Astrocyte (in vitro differentiated cells and primary cell): ENCODE measurements at regions not wholly inside any gene's neighbourhood (a gene's known extent, or its start where the extent isn't known, plus 50 kb on each side); places are given as distances from the start of the nearest gene placed in this dataset.

Source experiments
- DNase-seq: peaks from one replicate; pipeline ENCODE4 v3.0.0-alpha.2; 2010; ENCODE audit warnings: low read depth
- FAIRE-seq: peaks from 2 replicates; lab custom pipeline; 2011; peaks lifted over from hg19 to GRCh38; lab: Jason Lieb, UNC
- H2AFZ ChIP-seq: 2 replicates; pipeline ENCODE4 v1.6.0; 2012; ENCODE audit warnings: low read depth, low read length, inconsistent platforms
- H3K27ac ChIP-seq: 2 replicates; pipeline ENCODE4 v1.5.1; 2011; ENCODE audit warnings: low read depth, low read length, inconsistent platforms
- H3K27me3 ChIP-seq: 2 replicates; pipeline ENCODE4 v1.6.0; 2011; ENCODE audit warnings: low read length, inconsistent platforms; ENCODE audit not compliant: insufficient read depth
- H3K36me3 ChIP-seq: 2 replicates; pipeline ENCODE4 v1.5.1; 2011; ENCODE audit warnings: low read length, inconsistent platforms; ENCODE audit not compliant: insufficient read depth
- H3K4me1 ChIP-seq: 2 replicates; pipeline ENCODE4 v1.5.1; 2011; ENCODE audit warnings: low read length, inconsistent platforms; ENCODE audit not compliant: insufficient read depth
- H3K4me2 ChIP-seq: 2 replicates; pipeline ENCODE4 v1.6.0; 2012; ENCODE audit warnings: low read length, inconsistent platforms
- H3K4me3 ChIP-seq: 2 replicates; pipeline ENCODE4 v1.5.1; 2011; ENCODE audit warnings: low read depth, mild to moderate bottlenecking, low read length, inconsistent platforms; ENCODE audit not compliant: insufficient read depth
- H3K79me2 ChIP-seq: 2 replicates; pipeline ENCODE4 v1.6.0; 2012; ENCODE audit warnings: mild to moderate bottlenecking, low read length, inconsistent platforms; ENCODE audit not compliant: insufficient read depth
- H3K9ac ChIP-seq: 2 replicates; pipeline ENCODE4 v1.6.0; 2012; ENCODE audit warnings: mild to moderate bottlenecking, low read length, inconsistent platforms
- H3K9me3 ChIP-seq: 2 replicates; pipeline ENCODE4 v1.5.1; 2012; ENCODE audit warnings: low read depth, mild to moderate bottlenecking, low read length, inconsistent platforms; ENCODE audit not compliant: insufficient read depth
- H4K20me1 ChIP-seq: 2 replicates; pipeline ENCODE4 v1.6.0; 2012; ENCODE audit warnings: low read length, inconsistent platforms; ENCODE audit not compliant: insufficient read depth
- H3K27ac Mint-ChIP-seq: one replicate; pipeline ENCODE4 v1.8.0; 2021; ENCODE audit warnings: mild to moderate bottlenecking, mixed read lengths; ENCODE audit not compliant: unreplicated experiment
- H3K27me3 Mint-ChIP-seq: one replicate; pipeline ENCODE4 v1.8.0; 2021; ENCODE audit warnings: low read depth, mixed read lengths; ENCODE audit not compliant: unreplicated experiment
- H3K36me3 Mint-ChIP-seq: one replicate; pipeline ENCODE4 v1.8.0; 2021; ENCODE audit warnings: low read depth, mixed read lengths; ENCODE audit not compliant: unreplicated experiment
- H3K4me1 Mint-ChIP-seq: one replicate; pipeline ENCODE4 v1.8.0; 2021; ENCODE audit warnings: low read depth, mixed read lengths; ENCODE audit not compliant: unreplicated experiment
- H3K4me3 Mint-ChIP-seq: one replicate; pipeline ENCODE4 v1.8.0; 2021; ENCODE audit warnings: mild to moderate bottlenecking, moderate library complexity, mixed read lengths; ENCODE audit not compliant: unreplicated experiment
- H3K9me3 Mint-ChIP-seq: one replicate; pipeline ENCODE4 v1.8.0; 2021; ENCODE audit warnings: mild to moderate bottlenecking, mixed read lengths; ENCODE audit not compliant: unreplicated experiment
- CTCF ChIP-seq: IDR thresholded peaks from 2 replicates; pipeline ENCODE4 v1.5.1; 2011; ENCODE audit warnings: low read depth, mild to moderate bottlenecking, inconsistent platforms, low read length, moderate library complexity; ENCODE audit not compliant: insufficient read depth
- EZH2 ChIP-seq: IDR thresholded peaks from 2 replicates; pipeline ENCODE4 v1.6.1; 2012; ENCODE audit warnings: mild to moderate bottlenecking, low read length, inconsistent platforms; ENCODE audit not compliant: insufficient read depth

- no peak overlapping the region for H3K4me3 Mint-ChIP-seq
These were observed 89.2 kb upstream of the SHANK2 start for GRCh38 chr11:71341596-71341995.

GRCh38 chr11:71341173-71341572, 88.8 kb upstream of the SHANK2 start:
- Mint-ChIP-seq H3K27ac (peak overlapping the region; percentile 23), H3K36me3 (no peaks in the 10 kb centered on the region), H3K9me3 (peaks cover 6% of the 10 kb centered on the region), H3K4me1 (no peaks in the 10 kb centered on the region), H3K4me3 (no peak overlapping the region), H3K27me3 (peaks cover 63% of the 10 kb centered on the region)
- Histone ChIP-seq H3K4me1 (no peaks in the 10 kb centered on the region), H4K20me1 (no peaks in the 10 kb centered on the region), H3K4me2 (no peak overlapping the region), H3K4me3 (no peak overlapping the region), H3K36me3 (no peaks in the 10 kb centered on the region), H2AFZ (no peak overlapping the region), H3K9ac (no peak overlapping the region), H3K79me2 (no peaks in the 10 kb centered on the region), H3K27me3 (peaks cover 8% of the 10 kb centered on the region), H3K27ac (no peak overlapping the region), H3K9me3 (no peaks in the 10 kb centered on the region)
- TF ChIP-seq CTCF (no peak), EZH2 (no peak)
- no peak for DNase-seq
- FAIRE-seq = no peak

More at GRCh38 chr11:71341596-71341995, 89.2 kb upstream of the SHANK2 start:
- peaks cover 6% of the 10 kb centered on the region for H3K9me3 Mint-ChIP-seq
- no peak overlapping the region for H3K4me2 ChIP-seq
- no peaks in the 10 kb centered on the region for H3K36me3 ChIP-seq
- FAIRE-seq = no peak
- TF ChIP-seq CTCF (no peak), EZH2 (no peak)
- peaks cover 62% of the 10 kb centered on the region for H3K27me3 Mint-ChIP-seq
- no peaks in the 10 kb centered on the region for H3K4me1 Mint-ChIP-seq
- no peaks in the 10 kb centered on the region for H3K4me1 ChIP-seq
- H3K27ac Mint-ChIP-seq = no peak overlapping the region
- no peaks in the 10 kb centered on the region for H4K20me1 ChIP-seq
- no peaks in the 10 kb centered on the region for H3K79me2 ChIP-seq
- no peak for DNase-seq
- H3K27me3 ChIP-seq = peaks cover 8% of the 10 kb centered on the region
- H3K4me3 ChIP-seq = no peak overlapping the region
- H3K27ac ChIP-seq = no peak overlapping the region
- no peaks in the 10 kb centered on the region for H3K36me3 Mint-ChIP-seq
- H3K9me3 ChIP-seq = no peaks in the 10 kb centered on the region
- H3K9ac ChIP-seq = no peak overlapping the region
- H2AFZ ChIP-seq = no peak overlapping the region

- no peak overlapping the region for H3K9ac ChIP-seq
- H4K20me1 ChIP-seq = no peaks in the 10 kb centered on the region
- no peak overlapping the region for H3K27ac ChIP-seq
- Mint-ChIP-seq H3K9me3 (peaks cover 6% of the 10 kb centered on the region), H3K4me3 (no peak overlapping the region), H3K27ac (no peak overlapping the region), H3K4me1 (no peaks in the 10 kb centered on the region), H3K36me3 (no peaks in the 10 kb centered on the region), H3K27me3 (peaks cover 68% of the 10 kb centered on the region)
- H3K9me3 ChIP-seq = no peaks in the 10 kb centered on the region
- TF ChIP-seq EZH2 (no peak), CTCF (no peak)
- H2AFZ ChIP-seq = no peak overlapping the region
- H3K36me3 ChIP-seq = no peaks in the 10 kb centered on the region
- DNase-seq = no peak
- H3K4me3 ChIP-seq = no peak overlapping the region
- H3K79me2 ChIP-seq = no peaks in the 10 kb centered on the region
- H3K4me2 ChIP-seq = no peak overlapping the region
- H3K27me3 ChIP-seq = peaks cover 10% of the 10 kb centered on the region
- FAIRE-seq = no peak
- no peaks in the 10 kb centered on the region for H3K4me1 ChIP-seq
These were observed 87.8 kb upstream of the SHANK2 start for GRCh38 chr11:71340086-71340606.
